GM23338 (cell line): ENCODE measurements at regions not wholly inside any gene's neighbourhood (a gene's known extent, or its start where the extent isn't known, plus 50 kb on each side); places are given as distances from the start of the nearest gene placed in this dataset.

Experiments
- ATAC-seq: fragments of 200-7000 bp; cut with Tn5 transposase; 3 replicates; pipeline ENCODE4 v1.9.1; 2020
- DNase-seq: peaks from one replicate; pipeline ENCODE4 v3.0.0-alpha.2; 2015; ENCODE audit warnings: low spot score
- H2AFZ ChIP-seq: fragments of 200-600 bp; sonication (generic); 2 replicates; pipeline ENCODE4 v1.8.0; 2016; ENCODE audit warnings: antibody characterized with exemption, mild to moderate bottlenecking, moderate library complexity
- H3F3A ChIP-seq: fragments of 200-600 bp; sonication (generic); replicated peaks from 2 replicates; pipeline ENCODE4 v1.8.0; 2017; ENCODE audit warnings: antibody characterized with exemption, mixed run types, low read depth
- H3K27ac ChIP-seq: fragments of 200-600 bp; sonication (generic); 2 replicates; pipeline ENCODE4 v1.6.1; 2016; ENCODE audit warnings: low read depth
- H3K27me3 ChIP-seq: fragments of 200-600 bp; sonication (generic); 2 replicates; pipeline ENCODE4 v1.8.0; 2016; ENCODE audit warnings: mild to moderate bottlenecking, mixed run types, moderate library complexity; ENCODE audit not compliant: insufficient read depth
- H3K36me3 ChIP-seq: fragments of 200-600 bp; sonication (generic); 2 replicates; pipeline ENCODE4 v1.8.0; 2016; ENCODE audit warnings: mild to moderate bottlenecking; ENCODE audit not compliant: insufficient read depth
- H3K4me1 ChIP-seq: fragments of 200-600 bp; sonication (generic); 2 replicates; pipeline ENCODE4 v1.8.0; 2016; ENCODE audit warnings: mild to moderate bottlenecking, moderate library complexity; ENCODE audit not compliant: insufficient read depth
- H3K4me2 ChIP-seq: fragments of 200-600 bp; sonication (generic); 2 replicates; pipeline ENCODE4 v1.7.1; 2017; ENCODE audit warnings: mixed run types
- H3K4me3 ChIP-seq: fragments of 200-600 bp; sonication (generic); 2 replicates; pipeline ENCODE4 v1.6.1; 2016; ENCODE audit warnings: mixed run types
- H3K79me2 ChIP-seq: fragments of 200-600 bp; sonication (generic); replicated peaks from 2 replicates; pipeline ENCODE4 v1.8.0; 2017; ENCODE audit warnings: mild to moderate bottlenecking; ENCODE audit not compliant: insufficient read depth
- H3K9me2 ChIP-seq: fragments of 200-600 bp; sonication (generic); 2 replicates; pipeline ENCODE4 v1.8.0; 2017; ENCODE audit not compliant: insufficient read depth
- H4K20me1 ChIP-seq: fragments of 200-600 bp; sonication (generic); replicated peaks from 2 replicates; pipeline ENCODE4 v1.8.0; 2017; ENCODE audit warnings: mild to moderate bottlenecking; ENCODE audit not compliant: insufficient read depth
- H3K27ac Mint-ChIP-seq: 2 replicates; pipeline ENCODE4 v1.8.0; 2020; ENCODE audit warnings: inconsistent platforms, mild to moderate bottlenecking, moderate library complexity, mixed read lengths
- H3K27me3 Mint-ChIP-seq: 3 replicates; pipeline ENCODE4 v1.8.0; 2022; ENCODE audit warnings: low read depth, mild to moderate bottlenecking, moderate library complexity, mixed read lengths, inconsistent platforms; ENCODE audit not compliant: insufficient read depth, poor library complexity
- H3K36me3 Mint-ChIP-seq: 3 replicates; pipeline ENCODE4 v1.8.0; 2021; ENCODE audit warnings: low read depth, mild to moderate bottlenecking, inconsistent platforms, moderate library complexity, mixed read lengths
- H3K4me1 Mint-ChIP-seq: 3 replicates; pipeline ENCODE4 v1.8.0; 2020; ENCODE audit warnings: mild to moderate bottlenecking, inconsistent platforms, mixed read lengths
- H3K4me3 Mint-ChIP-seq: 3 replicates; pipeline ENCODE4 v1.8.0; 2021; ENCODE audit warnings: moderate library complexity, mild to moderate bottlenecking, inconsistent platforms, mixed read lengths
- H3K9me3 Mint-ChIP-seq: 3 replicates; pipeline ENCODE4 v1.8.0; 2020; ENCODE audit warnings: moderate library complexity, mild to moderate bottlenecking, inconsistent platforms, mixed read lengths
- CTCF ChIP-seq, 2 experiments: fragments of 200-600 bp in 1 of 2; sonication (generic) in 1 of 2; conservative IDR thresholded peaks; 2 replicates each; pipeline versions ENCODE4 v1.5.1 to v1.6.1; 2016 to 2017; ENCODE audit warnings: antibody characterized with exemption in 2 of 2, low read depth in 2 of 2, mild to moderate bottlenecking in 2 of 2, moderate library complexity in 1 of 2
- ETS1 ChIP-seq: IDR thresholded peaks from 2 replicates; pipeline ENCODE4 v1.6.1; 2016; ENCODE audit warnings: antibody characterized with exemption
- EZH2 ChIP-seq: fragments of 200-600 bp; sonication (generic); IDR thresholded peaks from one replicate; pipeline ENCODE4 v1.8.0; 2017; ENCODE audit warnings: antibody characterized with exemption, mild to moderate bottlenecking, low read depth; ENCODE audit not compliant: unreplicated experiment
- EZH2phosphoT487 ChIP-seq: fragments of 200-600 bp; sonication (generic); IDR thresholded peaks from one replicate; pipeline ENCODE4 v1.8.1; 2018; ENCODE audit warnings: antibody characterized with exemption; ENCODE audit not compliant: unreplicated experiment
- NANOG ChIP-seq: IDR thresholded peaks from 2 replicates; pipeline ENCODE4 v1.6.1; 2016; ENCODE audit warnings: antibody characterized with exemption, borderline replicate concordance
- POLR2AphosphoS5 ChIP-seq: IDR thresholded peaks from 2 replicates; pipeline ENCODE4 v1.6.1; 2016; ENCODE audit warnings: antibody characterized with exemption, low read depth
- REST ChIP-seq: IDR thresholded peaks from one replicate; pipeline ENCODE4 v1.6.1; 2018; ENCODE audit warnings: antibody characterized with exemption; ENCODE audit not compliant: unreplicated experiment
- STAT1 ChIP-seq: IDR thresholded peaks from one replicate; pipeline ENCODE4 v1.6.1; 2016; ENCODE audit warnings: antibody characterized with exemption; ENCODE audit not compliant: unreplicated experiment
- ZNF114 ChIP-seq: fragments of 250-450 bp; sonication (Bioruptor Pico); IDR thresholded peaks from 2 replicates; pipeline ENCODE4 v1.5.0; 2020; ENCODE audit warnings: mild to moderate bottlenecking, moderate library complexity
- ZNF331 ChIP-seq: fragments of 250-450 bp; sonication (Bioruptor Pico); IDR thresholded peaks from 2 replicates; pipeline ENCODE4 v1.5.0; 2020; ENCODE audit warnings: low read depth, mild to moderate bottlenecking, moderate library complexity
- ZNF462 ChIP-seq: fragments of 250-450 bp; sonication (Bioruptor Pico); IDR thresholded peaks from 2 replicates; pipeline ENCODE4 v1.5.0; 2020; ENCODE audit warnings: mild to moderate bottlenecking, moderate library complexity

- DNase-seq (no peak), ATAC-seq (no peak)
- no peaks in the 10 kb centered on the region for H3K36me3 Mint-ChIP-seq
Measured at GRCh38 chr6:81939766-81940165, 187.3 kb upstream of the TENT5A start.

More at GRCh38 chr6:81939766-81940165, 187.3 kb upstream of the TENT5A start:
- H4K20me1 ChIP-seq, result no peaks in the 10 kb centered on the region
- peaks cover 3% of the 10 kb centered on the region for H3K4me1 ChIP-seq
- H3K9me2 ChIP-seq, result no peaks in the 10 kb centered on the region; the same call in 1 of the 2 replicates
- Mint-ChIP-seq H3K4me1 (peaks cover 18% of the 10 kb centered on the region), H3K9me3 (no peaks in the 10 kb centered on the region), H3K27me3 (no peaks in the 10 kb centered on the region), H3K27ac (no peak overlapping the region), H3K4me3 (no peak overlapping the region)
- H3K27ac ChIP-seq, result no peak overlapping the region
- H3K36me3 ChIP-seq, result no peaks in the 10 kb centered on the region
- no peak for TF ChIP-seq STAT1
- TF ChIP-seq EZH2phosphoT487, result no peak
- no peak for TF ChIP-seq POLR2AphosphoS5
- TF ChIP-seq ETS1, result no peak
- no peak for TF ChIP-seq REST
- TF ChIP-seq EZH2, result no peak
- TF ChIP-seq ZNF331 (CRISPR knock-in tag), result no peak
- TF ChIP-seq NANOG, result no peak
- TF ChIP-seq ZNF114, result no peak
- no peak for TF ChIP-seq ZNF462 (CRISPR knock-in tag)
- no peak for TF ChIP-seq CTCF (conservative IDR thresholded peaks at IDR 0.05; ENCODE audit: low read depth in 2 of 2)
- H2AFZ ChIP-seq, result 0 out of 2 replicates have a peak overlapping the region, but pooled peaks have one; percentile 15
- 0 out of 2 replicates have a peak overlapping the region, but pooled peaks have one; percentile 18 for H3K4me2 ChIP-seq
- no peak overlapping the region for H3K4me3 ChIP-seq
- no peaks in the 10 kb centered on the region for H3F3A ChIP-seq
- H3K79me2 ChIP-seq, result no peaks in the 10 kb centered on the region
- no peaks in the 10 kb centered on the region for H3K27me3 ChIP-seq
